Suprapubic skin (tissue), 3 donors: ENCODE measurements at regions not wholly inside any gene's neighbourhood (a gene's known extent, or its start where the extent isn't known, plus 50 kb on each side); places are given as distances from the start of the nearest gene placed in this dataset.

Experiments used
- CTCF ChIP-seq, 2 donors: fragments of 200-600 bp in 1 of 2; fragments of 450-650 bp in 1 of 2; sonication (generic) in 1 of 2; IDR thresholded peaks; one replicate each; pipeline ENCODE4 v1.5.1; 2016 to 2019; ENCODE audit warnings: antibody characterized with exemption in 2 of 2, mild to moderate bottlenecking in 1 of 2, moderate library complexity in 1 of 2
- POLR2AphosphoS5 ChIP-seq, 3 donors: sonication (generic); formaldehyde crosslinking; IDR thresholded peaks; one replicate each; pipeline ENCODE4 v1.6.1; 2017; ENCODE audit warnings: antibody characterized with exemption in 3 of 3

- no peak for TF ChIP-seq CTCF (IDR thresholded peaks at IDR 0.05)
- no peak for TF ChIP-seq POLR2AphosphoS5 (IDR thresholded peaks at IDR 0.05)
Observed at GRCh38 chr22:48071305-48071704, 1308.9 kb downstream of the TBC1D22A start.
